ENCODE measurements at regions not wholly inside any gene's neighbourhood (a gene's known extent, or its start where the extent isn't known, plus 50 kb on each side); places are given as distances from the start of the nearest gene placed in this dataset.

DNA sequence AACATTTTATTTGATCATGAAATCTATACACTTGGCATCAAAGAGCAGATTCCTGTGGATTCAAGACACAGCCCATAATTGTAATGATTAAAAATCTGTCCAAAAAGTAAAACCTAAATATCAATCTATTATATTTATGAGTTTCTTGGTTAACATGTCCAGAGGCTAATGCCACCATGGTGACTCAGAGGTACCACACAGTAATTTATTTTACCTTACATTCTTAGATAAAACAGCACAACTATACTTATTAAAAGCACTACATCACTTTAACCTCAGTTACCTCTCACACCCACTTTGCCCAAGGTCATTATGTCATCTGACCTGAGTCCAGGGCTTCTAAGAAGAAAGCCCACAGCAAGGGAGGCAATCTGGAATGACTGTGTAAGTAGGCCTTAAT, 519.2 kb downstream of the RASEF start:
- Mint-ChIP-seq H3K27me3 (ENCODE audit: low read depth) (no peaks in the 10 kb centered on the region), H3K4me1 (peaks cover 18% of the 10 kb centered on the region in 2 experiments), H3K4me3 (no peak overlapping the region), H3K9me3 (no peaks in the 10 kb centered on the region; a peak in 1 of 5 replicates), H3K27ac (no peak overlapping the region), H3K36me3 (ENCODE audit: insufficient read depth in 1 of 3, low read depth in 3 of 3) (peaks cover 0 to 12% (median 0%) of the 10 kb centered on the region in 3 experiments; a peak in 2 of 7 replicates)
- no peak overlapping the region for H4K91ac ChIP-seq (ENCODE audit: insufficient read length, low read depth, low read length)
- H3K23ac ChIP-seq (ENCODE audit: insufficient read length, low read depth, low read length), result no peak overlapping the region
- no peak overlapping the region for H3K4me2 ChIP-seq (ENCODE audit: insufficient read depth, insufficient read length, low read length)
- no peak overlapping the region for H3K14ac ChIP-seq (ENCODE audit: insufficient read depth, low read length)
- no peaks in the 10 kb centered on the region for H3K79me1 ChIP-seq (ENCODE audit: insufficient read depth, low read depth, low read length, poor library complexity, severe bottlenecking)
- H2AFZ ChIP-seq (ENCODE audit: low read length), result no peak overlapping the region
- no peak overlapping the region for H4K5ac ChIP-seq (ENCODE audit: insufficient read length, low read depth, low read length)
- H3K56ac ChIP-seq (ENCODE audit: insufficient read length, low read depth, low read length), result no peak overlapping the region
- no peak overlapping the region for H2BK12ac ChIP-seq (ENCODE audit: insufficient read length, low read depth, low read length)
- no peak overlapping the region for H3T11ph ChIP-seq (ENCODE audit: low read length)
- H3K18ac ChIP-seq (ENCODE audit: insufficient read length, low read depth, low read length), result no peak overlapping the region
- H3K4ac ChIP-seq (ENCODE audit: low read depth, low read length), result no peak overlapping the region
- no peak overlapping the region for H2BK20ac ChIP-seq (ENCODE audit: low read depth, low read length, poor library complexity, severe bottlenecking)
- H3K23me2 ChIP-seq (ENCODE audit: insufficient read length, low read depth, low read length, poor library complexity, severe bottlenecking), result no peaks in the 10 kb centered on the region
- H3K27ac ChIP-seq (ENCODE audit: insufficient read length, low read depth, low read length), result no peak overlapping the region
- no peak overlapping the region for H2BK120ac ChIP-seq (ENCODE audit: low read depth, low read length, poor library complexity, severe bottlenecking)
- no peak overlapping the region for H2BK5ac ChIP-seq (ENCODE audit: insufficient read length, low read length)
- peaks cover 5% of the 10 kb centered on the region; the same call in 1 of the 2 replicates for H3K4me1 ChIP-seq (ENCODE audit: insufficient read depth, low read length)
- no peak overlapping the region for H2BK15ac ChIP-seq (ENCODE audit: low read depth, low read length)
- DNase-seq, result no peak
- TF ChIP-seq, protein P1, sequence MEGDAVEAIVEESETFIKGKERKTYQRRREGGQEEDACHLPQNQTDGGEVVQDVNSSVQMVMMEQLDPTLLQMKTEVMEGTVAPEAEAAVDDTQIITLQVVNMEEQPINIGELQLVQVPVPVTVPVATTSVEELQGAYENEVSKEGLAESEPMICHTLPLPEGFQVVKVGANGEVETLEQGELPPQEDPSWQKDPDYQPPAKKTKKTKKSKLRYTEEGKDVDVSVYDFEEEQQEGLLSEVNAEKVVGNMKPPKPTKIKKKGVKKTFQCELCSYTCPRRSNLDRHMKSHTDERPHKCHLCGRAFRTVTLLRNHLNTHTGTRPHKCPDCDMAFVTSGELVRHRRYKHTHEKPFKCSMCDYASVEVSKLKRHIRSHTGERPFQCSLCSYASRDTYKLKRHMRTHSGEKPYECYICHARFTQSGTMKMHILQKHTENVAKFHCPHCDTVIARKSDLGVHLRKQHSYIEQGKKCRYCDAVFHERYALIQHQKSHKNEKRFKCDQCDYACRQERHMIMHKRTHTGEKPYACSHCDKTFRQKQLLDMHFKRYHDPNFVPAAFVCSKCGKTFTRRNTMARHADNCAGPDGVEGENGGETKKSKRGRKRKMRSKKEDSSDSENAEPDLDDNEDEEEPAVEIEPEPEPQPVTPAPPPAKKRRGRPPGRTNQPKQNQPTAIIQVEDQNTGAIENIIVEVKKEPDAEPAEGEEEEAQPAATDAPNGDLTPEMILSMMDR (conservative IDR thresholded peaks at IDR 0.05), result no peak
- no peak overlapping the region for H4K8ac ChIP-seq (replicated peaks; ENCODE audit: insufficient read length, low read depth, low read length)
- H3K9ac ChIP-seq (ENCODE audit: extremely low read depth, insufficient read length, low read length), result no peak overlapping the region
- no peaks in the 10 kb centered on the region for H3K79me2 ChIP-seq (ENCODE audit: insufficient read depth, low read length)
- no peaks in the 10 kb centered on the region for H4K20me1 ChIP-seq (ENCODE audit: control insufficient read depth, insufficient read depth, insufficient read length)
- no peak overlapping the region for H2AK5ac ChIP-seq (ENCODE audit: insufficient read length, low read length)
- H3K9me3 ChIP-seq (ENCODE audit: control insufficient read depth, low read depth, low read length), result no peaks in the 10 kb centered on the region
- no peaks in the 10 kb centered on the region for H3K27me3 ChIP-seq (ENCODE audit: insufficient read depth, low read length)
